K562 (cell line): ENCODE measurements at regions not wholly inside any gene's neighbourhood (a gene's known extent, or its start where the extent isn't known, plus 50 kb on each side); places are given as distances from the start of the nearest gene placed in this dataset.

Experiments
- CBX2 ChIP-seq: fragments of 200-600 bp; sonication (generic); IDR thresholded peaks from one replicate; pipeline ENCODE4 v1.6.1; 2012; ENCODE audit warnings: mild to moderate bottlenecking, low read length, inconsistent platforms; ENCODE audit not compliant: insufficient read depth, poor library complexity, severe bottlenecking
- ESRRB ChIP-seq: fragments of 250-450 bp; sonication (Bioruptor Pico); IDR thresholded peaks from 2 replicates; pipeline ENCODE4 v1.5.0; 2020; ENCODE audit warnings: mild to moderate bottlenecking, moderate library complexity, borderline replicate concordance
- GTF2F1 ChIP-seq: IDR thresholded peaks from 2 replicates; pipeline ENCODE4 v1.6.1; 2011; ENCODE audit warnings: low read depth, low read length, improper control_type of control experiment
- HNRNPUL1 ChIP-seq: fragments of 200-400 bp; formaldehyde crosslinking; IDR thresholded peaks from 2 replicates; pipeline ENCODE4 v1.6.1; 2017; ENCODE audit warnings: low read length
- POLR2AphosphoS5 ChIP-seq: IDR thresholded peaks from 2 replicates; pipeline ENCODE4 v1.6.1; 2011; ENCODE audit warnings: mild to moderate bottlenecking, low read depth, low read length, moderate library complexity; ENCODE audit not compliant: control insufficient read depth, insufficient read depth
- RNF2 ChIP-seq: sonication (generic); IDR thresholded peaks from 2 replicates; pipeline ENCODE4 v1.6.1; 2016
- SOX6 ChIP-seq: fragments of 450-650 bp; IDR thresholded peaks from 2 replicates; pipeline ENCODE4 v1.6.1; 2014; ENCODE audit warnings: mild to moderate bottlenecking
- TRIM28 ChIP-seq: fragments of 450-650 bp; IDR thresholded peaks from 2 replicates; pipeline ENCODE4 v1.6.1; 2017
- ZNF121 ChIP-seq: sonication (generic); formaldehyde crosslinking; conservative IDR thresholded peaks from 2 replicates; pipeline ENCODE4 v1.8.0; 2022; ENCODE audit warnings: missing genetic modification reagents
- ZNF277 ChIP-seq: fragments of 250-450 bp; sonication (Bioruptor Pico); IDR thresholded peaks from 2 replicates; pipeline ENCODE4 v1.8.0; 2022; ENCODE audit warnings: inconsistent platforms, mild to moderate bottlenecking, moderate library complexity, borderline replicate concordance
- ZNF668 ChIP-seq: fragments of 250-450 bp; sonication (Bioruptor Pico); IDR thresholded peaks from 2 replicates; pipeline ENCODE4 v1.8.0; 2022; ENCODE audit warnings: mild to moderate bottlenecking, inconsistent platforms

DNA sequence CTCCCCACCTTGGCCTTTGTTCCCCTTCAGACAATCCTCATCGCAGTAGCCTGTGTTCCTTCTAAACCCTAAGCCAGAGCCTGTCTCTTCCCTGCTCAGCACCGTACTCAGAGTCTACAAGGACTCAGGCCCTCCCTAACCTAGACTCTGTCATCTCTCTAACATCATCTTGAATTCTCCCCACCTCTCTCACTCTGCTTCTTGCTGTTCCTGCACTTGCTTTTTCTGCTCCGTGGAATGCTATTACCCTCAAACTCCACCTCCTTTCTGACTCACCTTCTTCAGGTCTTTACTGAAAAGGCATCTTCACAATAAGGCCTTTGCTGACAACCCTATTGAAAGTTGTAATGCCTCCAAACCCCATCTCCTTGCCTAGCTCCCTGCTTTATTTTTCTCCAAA is 141.0 kb downstream of the DKK1 start:
- no peak for TF ChIP-seq ZNF121 (CRISPR knock-in tag)
- TF ChIP-seq SOX6 = no peak
- no peak for TF ChIP-seq ESRRB (CRISPR knock-in tag)
- TF ChIP-seq TRIM28 = no peak
- no peak for TF ChIP-seq HNRNPUL1
- no peak for TF ChIP-seq CBX2
- no peak for TF ChIP-seq ZNF277 (CRISPR knock-in tag)
- no peak for TF ChIP-seq POLR2AphosphoS5
- TF ChIP-seq GTF2F1 = no peak
- TF ChIP-seq RNF2 = no peak
- no peak for TF ChIP-seq ZNF668 (CRISPR knock-in tag)
